ENCODE measurements at regions not wholly inside any gene's neighbourhood (a gene's known extent, or its start where the extent isn't known, plus 50 kb on each side); places are given as distances from the start of the nearest gene placed in this dataset.

DNA sequence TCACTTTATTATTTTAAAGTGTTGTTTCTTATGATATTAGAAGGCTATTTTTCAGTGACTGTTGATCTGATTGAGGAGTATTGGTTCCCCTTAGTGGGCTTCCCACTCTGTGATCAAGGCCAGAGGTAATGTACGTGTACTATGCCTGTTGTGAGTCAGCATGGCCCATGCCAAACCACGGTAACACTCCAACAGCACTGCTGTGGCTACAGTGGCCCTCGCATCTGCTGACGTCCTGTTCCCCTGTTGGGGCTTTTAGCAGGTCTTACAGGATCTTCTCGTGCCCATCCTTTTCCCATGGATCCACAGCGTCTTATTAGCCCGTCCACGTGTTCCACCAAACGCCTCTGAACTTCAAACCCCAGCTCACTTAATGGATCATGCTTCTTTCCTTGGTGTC is 964.6 kb upstream of the CELF2 start:
- no peak for TF ChIP-seq EZH2phosphoT487 (conservative IDR thresholded peaks at IDR 0.05; ENCODE audit: low read length)
- TF ChIP-seq, protein P1, sequence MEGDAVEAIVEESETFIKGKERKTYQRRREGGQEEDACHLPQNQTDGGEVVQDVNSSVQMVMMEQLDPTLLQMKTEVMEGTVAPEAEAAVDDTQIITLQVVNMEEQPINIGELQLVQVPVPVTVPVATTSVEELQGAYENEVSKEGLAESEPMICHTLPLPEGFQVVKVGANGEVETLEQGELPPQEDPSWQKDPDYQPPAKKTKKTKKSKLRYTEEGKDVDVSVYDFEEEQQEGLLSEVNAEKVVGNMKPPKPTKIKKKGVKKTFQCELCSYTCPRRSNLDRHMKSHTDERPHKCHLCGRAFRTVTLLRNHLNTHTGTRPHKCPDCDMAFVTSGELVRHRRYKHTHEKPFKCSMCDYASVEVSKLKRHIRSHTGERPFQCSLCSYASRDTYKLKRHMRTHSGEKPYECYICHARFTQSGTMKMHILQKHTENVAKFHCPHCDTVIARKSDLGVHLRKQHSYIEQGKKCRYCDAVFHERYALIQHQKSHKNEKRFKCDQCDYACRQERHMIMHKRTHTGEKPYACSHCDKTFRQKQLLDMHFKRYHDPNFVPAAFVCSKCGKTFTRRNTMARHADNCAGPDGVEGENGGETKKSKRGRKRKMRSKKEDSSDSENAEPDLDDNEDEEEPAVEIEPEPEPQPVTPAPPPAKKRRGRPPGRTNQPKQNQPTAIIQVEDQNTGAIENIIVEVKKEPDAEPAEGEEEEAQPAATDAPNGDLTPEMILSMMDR (IDR thresholded peaks at IDR 0.05; ENCODE audit: insufficient read depth, low read length, poor library complexity, severe bottlenecking), result no peak
